Dermis blood vessel endothelial cell (primary cell): ENCODE measurements at regions not wholly inside any gene's neighbourhood (a gene's known extent, or its start where the extent isn't known, plus 50 kb on each side); places are given as distances from the start of the nearest gene placed in this dataset.
"Not testable (repeated sequence)": the region's sequence is repeated elsewhere in the genome, so short reads cannot be mapped to it uniquely, and the experiment has no call there.

Experiments
- DNase-seq: peaks from one replicate; pipeline ENCODE4 v3.0.0; 2010

- no peak for DNase-seq
Measured at GRCh38 chr2:185664384-185664783, 74.2 kb upstream of the FSIP2 start.

GRCh38 chr2:185665251-185665814 is 73.3 kb upstream of the FSIP2 start:
- DNase-seq, result no peak

GRCh38 chr2:185667452-185667851 is 71.2 kb upstream of the FSIP2 start:
- DNase-seq, result no peak

- no peak for DNase-seq
Measured at GRCh38 chr2:185668710-185669109, 69.9 kb upstream of the FSIP2 start.

GRCh38 chr2:185674232-185674631 is 64.4 kb upstream of the FSIP2 start:
- no peak for DNase-seq

GRCh38 chr2:185676316-185676715 is 62.3 kb upstream of the FSIP2 start:
- no peak for DNase-seq

- DNase-seq, result not testable (repeated sequence)
Measured at GRCh38 chr2:185687001-185687400, 51.6 kb upstream of the FSIP2 start.

- no peak for DNase-seq
Measured at GRCh38 chr2:185687967-185688366, 50.6 kb upstream of the FSIP2 start.
